GM18505 (cell line): ENCODE measurements at regions not wholly inside any gene's neighbourhood (a gene's known extent, or its start where the extent isn't known, plus 50 kb on each side); places are given as distances from the start of the nearest gene placed in this dataset.

Experiments
- ATAC-seq: cut with Tn5 transposase; IDR thresholded peaks from one replicate; pipeline ENCODE4 v1.9.1; 2021; ENCODE audit not compliant: unreplicated experiment
- POLR2A ChIP-seq: IDR thresholded peaks from 4 replicates; pipeline ENCODE4 v1.6.1; 2011; ENCODE audit warnings: borderline replicate concordance; ENCODE audit not compliant: insufficient read depth, insufficient read length; ENCODE audit errors: extremely low read depth

DNA sequence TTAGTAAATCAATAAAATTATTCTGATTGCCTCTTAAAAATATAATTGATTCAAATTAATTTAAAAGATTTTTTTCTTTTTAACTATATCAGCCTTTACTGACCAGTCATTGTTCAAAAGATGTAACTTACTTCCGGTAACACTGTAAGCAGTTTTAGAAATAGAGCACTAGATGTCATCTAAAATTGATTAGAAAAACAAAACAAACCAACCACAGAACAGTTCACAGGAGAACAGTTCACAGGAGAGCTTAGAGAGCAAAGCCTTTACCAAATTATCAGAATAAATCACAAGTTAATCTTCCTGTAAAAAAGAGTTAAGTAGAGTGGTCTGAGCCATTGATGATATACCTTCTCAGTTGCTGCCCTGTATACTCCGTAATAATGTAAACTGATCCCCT, 133.3 kb upstream of the DGKB start:
- ATAC-seq, result no peak
- no peak for TF ChIP-seq POLR2A

- no peak for TF ChIP-seq POLR2A
- no peak for ATAC-seq
Observed at GRCh38 chr7:15033039-15033438, 130.5 kb upstream of the DGKB start.

DNA sequence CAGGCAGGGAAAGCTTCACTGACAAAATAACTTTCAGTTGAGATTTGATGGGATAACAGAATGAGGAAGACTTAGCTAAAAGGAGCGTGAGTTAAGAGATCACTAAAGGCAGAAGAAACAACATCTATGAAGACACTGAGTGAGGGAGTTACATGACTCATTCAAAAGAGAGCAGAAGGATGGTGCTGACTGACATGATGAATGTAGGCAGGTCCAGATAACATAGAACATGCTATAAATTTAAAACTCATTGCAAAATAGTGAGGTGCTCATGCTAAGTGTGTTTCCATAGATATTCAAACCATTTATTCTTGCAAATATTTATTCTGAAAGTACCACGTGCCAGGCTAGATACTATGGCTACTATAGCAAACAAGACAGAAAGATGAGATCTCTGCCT, 116.4 kb upstream of the DGKB start:
- no peak for TF ChIP-seq POLR2A

GRCh38 chr7:15016766-15017165, 114.2 kb upstream of the DGKB start:
- TF ChIP-seq POLR2A, result no peak
- ATAC-seq, result no peak

More for the DNA sequence above, 116.4 kb upstream of the DGKB start:
- no peak for ATAC-seq

DNA sequence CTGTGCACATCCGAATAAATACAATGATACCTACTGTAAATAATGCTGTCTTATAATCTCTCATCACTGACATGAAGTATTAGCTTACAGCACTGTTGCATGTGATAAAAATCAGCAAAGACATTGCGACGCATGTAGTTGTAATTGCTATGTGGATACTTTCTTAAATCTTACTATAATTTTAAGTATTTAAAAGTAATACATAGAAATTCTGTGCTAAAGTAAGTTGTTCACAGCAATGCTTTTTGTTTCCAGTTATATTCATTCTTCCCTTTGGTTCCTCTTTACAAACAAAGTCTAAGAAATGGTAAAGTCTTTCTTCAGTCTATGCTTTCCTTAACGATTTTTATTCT, 113.7 kb upstream of the DGKB start:
- no peak for TF ChIP-seq POLR2A
- ATAC-seq, result no peak

- no peak for TF ChIP-seq POLR2A
- peak; percentile 94 for ATAC-seq
Observed at GRCh38 chr7:15015545-15016314, 113.2 kb upstream of the DGKB start.

DNA sequence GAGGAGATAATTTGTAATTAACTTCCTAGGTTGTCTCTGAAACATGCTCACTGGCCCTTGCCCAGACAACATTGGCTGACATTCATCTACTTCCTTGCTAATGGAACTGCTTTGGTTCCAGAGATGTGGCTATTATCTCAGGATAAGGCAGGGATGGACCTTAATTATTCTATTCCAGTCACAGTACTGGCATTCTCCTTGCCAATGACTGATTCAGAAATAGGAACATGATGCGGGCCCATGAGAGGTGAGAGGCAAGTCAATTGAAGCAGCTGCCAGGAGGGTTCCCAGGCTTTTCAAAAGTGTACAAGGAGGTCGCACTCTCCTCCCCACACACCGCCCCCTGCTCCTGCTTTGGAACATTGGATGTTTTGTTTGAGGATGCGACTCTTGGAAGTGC, 109.6 kb upstream of the DGKB start:
- no peak for ATAC-seq
- no peak for TF ChIP-seq POLR2A

GRCh38 chr7:15011289-15011688, 108.7 kb upstream of the DGKB start:
- no peak for ATAC-seq
- no peak for TF ChIP-seq POLR2A

GRCh38 chr7:15007507-15007906, 105.0 kb upstream of the DGKB start:
- no peak for ATAC-seq

DNA sequence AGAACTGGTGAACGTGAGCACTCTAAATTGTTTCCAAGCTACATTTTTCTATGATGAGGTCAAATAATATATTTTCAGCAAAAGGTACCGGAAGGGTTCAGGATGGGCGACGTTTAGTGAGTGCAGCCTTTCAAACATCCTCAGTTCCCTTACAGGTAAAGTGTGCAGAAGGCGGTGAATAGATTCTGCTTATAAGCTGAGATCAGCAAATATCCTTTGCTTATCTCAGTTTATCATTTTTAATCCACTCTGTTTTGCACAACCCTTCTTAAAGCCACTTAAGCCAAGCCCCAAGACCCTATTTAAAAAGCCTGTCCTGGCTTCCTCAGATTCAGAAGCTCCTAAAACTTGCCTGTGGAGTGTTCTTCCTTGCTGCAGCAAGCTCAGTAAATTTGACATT, 103.1 kb upstream of the DGKB start:
- no peak for TF ChIP-seq POLR2A

More at GRCh38 chr7:15007507-15007906, 105.0 kb upstream of the DGKB start:
- no peak for TF ChIP-seq POLR2A

DNA sequence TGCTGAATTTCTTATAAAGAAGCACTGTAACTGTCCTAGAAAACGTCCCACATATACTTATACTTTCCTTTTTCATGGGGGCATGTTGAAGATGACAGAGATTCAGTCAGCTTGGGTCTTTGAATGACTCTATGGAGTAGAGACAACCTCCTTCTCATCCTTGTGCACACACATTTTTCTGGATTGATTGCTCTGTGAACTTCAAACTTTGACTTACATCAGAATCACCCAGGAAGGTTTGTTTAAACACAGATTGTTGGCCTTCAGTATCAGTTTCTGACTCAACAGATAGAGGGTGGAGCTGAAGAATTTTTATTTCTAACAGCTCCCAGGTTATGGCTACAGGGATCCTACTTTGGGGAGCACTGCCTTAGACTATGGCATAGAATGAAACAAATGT, 97.6 kb upstream of the DGKB start:
- ATAC-seq, result no peak
- no peak for TF ChIP-seq POLR2A

More for the DNA sequence above, 103.1 kb upstream of the DGKB start:
- no peak for ATAC-seq

GRCh38 chr7:14999331-14999730, 96.8 kb upstream of the DGKB start:
- no peak for ATAC-seq
- no peak for TF ChIP-seq POLR2A

GRCh38 chr7:14995774-14996173, 93.2 kb upstream of the DGKB start:
- ATAC-seq, result no peak
- TF ChIP-seq POLR2A, result no peak

- no peak for TF ChIP-seq POLR2A
- no peak for ATAC-seq
Observed at GRCh38 chr7:14988941-14989340, 86.4 kb upstream of the DGKB start.

DNA sequence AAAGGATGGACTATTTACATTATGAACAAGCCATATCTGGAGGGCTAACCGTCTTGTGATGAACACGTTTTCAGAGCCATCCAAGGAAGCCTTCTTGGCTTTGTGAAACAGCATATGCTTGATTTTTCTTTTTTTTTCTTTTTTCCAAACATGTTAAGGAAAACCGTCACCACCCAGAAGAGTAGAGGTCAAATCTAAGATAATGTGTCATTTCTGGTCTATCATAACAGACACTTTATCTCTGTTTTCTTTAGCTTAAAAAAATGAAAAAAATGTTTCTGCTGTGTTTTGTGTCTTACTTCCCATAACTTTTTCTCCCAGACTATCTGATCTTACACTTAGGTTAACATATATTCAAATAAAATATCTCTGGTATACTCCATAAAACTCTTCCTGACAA, 76.1 kb upstream of the DGKB start:
- ATAC-seq, result no peak
- no peak for TF ChIP-seq POLR2A
